ENCODE measurements at regions not wholly inside any gene's neighbourhood (a gene's known extent, or its start where the extent isn't known, plus 50 kb on each side); places are given as distances from the start of the nearest gene placed in this dataset.

DNA sequence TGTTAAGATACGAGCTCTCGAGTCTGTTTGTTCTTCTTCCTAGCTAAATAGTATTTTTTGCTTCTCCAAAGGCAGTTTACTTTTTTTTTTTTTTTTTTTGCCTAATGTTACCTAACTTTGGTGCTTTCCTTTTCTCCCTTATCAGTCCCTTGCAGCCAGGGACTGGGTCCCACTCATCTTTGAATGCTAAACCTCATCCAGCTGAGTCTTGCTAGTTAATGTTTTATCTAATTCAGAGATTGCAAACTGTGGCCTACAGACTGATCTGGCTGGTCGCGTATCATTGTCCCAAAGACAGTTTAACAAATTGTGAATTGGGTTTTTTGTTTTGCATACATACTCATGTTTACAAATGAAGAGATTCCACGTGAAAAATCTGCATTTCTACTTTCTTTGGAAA lies 95.7 kb upstream of the EFNA5 start:
- no peak overlapping the region for H3K27ac Mint-ChIP-seq (ENCODE audit: unreplicated experiment)
- no peaks in the 10 kb centered on the region for H3K9me3 Mint-ChIP-seq (ENCODE audit: unreplicated experiment)
- H3K36me3 Mint-ChIP-seq (ENCODE audit: low read depth, unreplicated experiment), result no peaks in the 10 kb centered on the region
- DNase-seq (ENCODE audit: low spot score), result no peak
- peaks cover 4% of the 10 kb centered on the region for H3K4me1 Mint-ChIP-seq (ENCODE audit: unreplicated experiment)
- no peaks in the 10 kb centered on the region for H3K27me3 Mint-ChIP-seq (ENCODE audit: unreplicated experiment)
- TF ChIP-seq, protein P1, sequence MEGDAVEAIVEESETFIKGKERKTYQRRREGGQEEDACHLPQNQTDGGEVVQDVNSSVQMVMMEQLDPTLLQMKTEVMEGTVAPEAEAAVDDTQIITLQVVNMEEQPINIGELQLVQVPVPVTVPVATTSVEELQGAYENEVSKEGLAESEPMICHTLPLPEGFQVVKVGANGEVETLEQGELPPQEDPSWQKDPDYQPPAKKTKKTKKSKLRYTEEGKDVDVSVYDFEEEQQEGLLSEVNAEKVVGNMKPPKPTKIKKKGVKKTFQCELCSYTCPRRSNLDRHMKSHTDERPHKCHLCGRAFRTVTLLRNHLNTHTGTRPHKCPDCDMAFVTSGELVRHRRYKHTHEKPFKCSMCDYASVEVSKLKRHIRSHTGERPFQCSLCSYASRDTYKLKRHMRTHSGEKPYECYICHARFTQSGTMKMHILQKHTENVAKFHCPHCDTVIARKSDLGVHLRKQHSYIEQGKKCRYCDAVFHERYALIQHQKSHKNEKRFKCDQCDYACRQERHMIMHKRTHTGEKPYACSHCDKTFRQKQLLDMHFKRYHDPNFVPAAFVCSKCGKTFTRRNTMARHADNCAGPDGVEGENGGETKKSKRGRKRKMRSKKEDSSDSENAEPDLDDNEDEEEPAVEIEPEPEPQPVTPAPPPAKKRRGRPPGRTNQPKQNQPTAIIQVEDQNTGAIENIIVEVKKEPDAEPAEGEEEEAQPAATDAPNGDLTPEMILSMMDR (IDR thresholded peaks at IDR 0.05; ENCODE audit: unreplicated experiment), result no peak
- H3K4me3 Mint-ChIP-seq (ENCODE audit: unreplicated experiment), result no peak overlapping the region

DNA sequence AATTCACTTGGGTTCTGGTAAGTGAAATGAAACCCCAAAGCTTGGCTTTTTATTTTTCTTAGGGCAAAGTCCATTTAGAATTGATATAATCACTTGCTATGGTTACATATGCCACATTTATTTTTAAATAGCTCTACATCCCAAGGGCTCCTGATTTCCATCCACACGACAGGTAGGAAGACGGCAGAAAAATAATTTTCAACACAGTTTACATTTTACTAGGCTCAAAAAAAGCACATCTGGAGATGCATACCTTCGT lies 95.0 kb upstream of the EFNA5 start:
- no peaks in the 10 kb centered on the region for H3K27me3 Mint-ChIP-seq (ENCODE audit: unreplicated experiment)
- no peak overlapping the region for H3K27ac Mint-ChIP-seq (ENCODE audit: unreplicated experiment)
- H3K4me1 Mint-ChIP-seq (ENCODE audit: unreplicated experiment), result peaks cover 4% of the 10 kb centered on the region
- TF ChIP-seq, protein P1 (IDR thresholded peaks at IDR 0.05; ENCODE audit: unreplicated experiment), result no peak
- no peak overlapping the region for H3K4me3 Mint-ChIP-seq (ENCODE audit: unreplicated experiment)
- no peaks in the 10 kb centered on the region for H3K36me3 Mint-ChIP-seq (ENCODE audit: low read depth, unreplicated experiment)
- DNase-seq (ENCODE audit: low spot score), result no peak
- H3K9me3 Mint-ChIP-seq (ENCODE audit: unreplicated experiment), result no peaks in the 10 kb centered on the region

DNA sequence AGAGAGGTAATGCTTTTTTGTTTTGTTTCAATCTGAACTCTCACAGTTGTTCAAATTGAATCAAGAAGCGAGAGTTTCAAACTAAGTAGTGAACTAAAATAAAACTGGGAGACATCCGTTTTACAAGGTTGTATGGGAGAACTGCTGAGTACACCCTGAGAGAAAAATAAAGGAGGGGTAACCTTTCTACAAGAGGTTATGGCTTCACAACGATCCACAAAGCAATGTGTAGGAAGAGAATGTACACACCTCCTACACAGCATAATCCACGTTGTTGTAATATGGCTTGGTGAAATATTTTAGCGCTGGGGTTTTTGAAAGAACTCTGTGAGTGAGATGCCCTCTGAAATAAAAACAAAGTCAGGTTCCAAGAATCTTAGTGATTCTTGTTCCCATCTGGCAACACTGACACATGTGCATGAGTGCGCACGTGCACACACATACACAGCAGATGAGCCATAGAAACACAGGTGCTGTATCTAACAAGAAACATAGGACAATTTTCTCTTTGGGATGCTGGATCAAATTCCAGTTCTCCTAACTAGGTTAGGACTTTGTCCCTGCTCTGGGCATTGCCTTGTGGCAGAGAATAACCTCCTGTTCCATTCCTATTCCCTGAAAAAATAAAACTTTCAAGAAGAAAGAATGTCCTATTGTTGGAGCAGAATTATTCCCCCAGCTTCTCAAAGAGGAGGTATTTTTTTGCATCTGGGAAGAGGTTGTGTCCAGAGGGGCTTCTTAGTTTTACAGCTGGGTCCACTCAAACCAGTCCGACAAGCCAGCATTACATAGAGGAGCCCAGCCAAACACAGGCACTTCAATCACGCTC lies 94.5 kb upstream of the EFNA5 start:
- H3K4me1 Mint-ChIP-seq (ENCODE audit: unreplicated experiment), result peaks cover 4% of the 10 kb centered on the region
- H3K36me3 Mint-ChIP-seq (ENCODE audit: low read depth, unreplicated experiment), result no peaks in the 10 kb centered on the region
- no peak overlapping the region for H3K27ac Mint-ChIP-seq (ENCODE audit: unreplicated experiment)
- TF ChIP-seq, protein P1 (IDR thresholded peaks at IDR 0.05; ENCODE audit: unreplicated experiment), result no peak
- H3K9me3 Mint-ChIP-seq (ENCODE audit: unreplicated experiment), result no peaks in the 10 kb centered on the region
- no peak overlapping the region for H3K4me3 Mint-ChIP-seq (ENCODE audit: unreplicated experiment)
- no peaks in the 10 kb centered on the region for H3K27me3 Mint-ChIP-seq (ENCODE audit: unreplicated experiment)
- no peak for DNase-seq (ENCODE audit: low spot score)

DNA sequence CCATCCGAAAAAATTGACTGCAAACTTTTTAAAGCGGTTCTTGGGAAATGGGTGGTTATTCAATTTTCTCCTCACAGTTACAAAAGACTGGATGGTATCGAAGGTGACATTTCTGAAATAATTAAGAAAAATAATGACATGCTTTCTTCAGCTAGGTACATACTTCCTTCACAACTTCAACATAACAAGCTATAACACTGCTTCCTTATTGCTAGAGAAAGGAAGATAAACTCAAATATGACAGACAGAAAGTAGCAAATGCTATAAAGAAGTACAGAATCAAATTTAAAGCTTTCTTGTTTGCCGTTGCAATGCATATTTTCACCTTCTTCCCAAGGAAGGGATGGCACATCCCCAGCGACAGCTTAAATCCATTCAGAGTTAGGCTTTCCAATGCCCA lies 93.5 kb upstream of the EFNA5 start:
- Mint-ChIP-seq H3K4me1 (ENCODE audit: unreplicated experiment) (peaks cover 4% of the 10 kb centered on the region), H3K4me3 (ENCODE audit: unreplicated experiment) (no peak overlapping the region), H3K27ac (ENCODE audit: unreplicated experiment) (no peak overlapping the region), H3K9me3 (ENCODE audit: unreplicated experiment) (no peaks in the 10 kb centered on the region), H3K36me3 (ENCODE audit: low read depth, unreplicated experiment) (no peaks in the 10 kb centered on the region), H3K27me3 (ENCODE audit: unreplicated experiment) (no peaks in the 10 kb centered on the region)
- no peak for DNase-seq (ENCODE audit: low spot score)
- TF ChIP-seq, protein P1 (IDR thresholded peaks at IDR 0.05; ENCODE audit: unreplicated experiment), result no peak

DNA sequence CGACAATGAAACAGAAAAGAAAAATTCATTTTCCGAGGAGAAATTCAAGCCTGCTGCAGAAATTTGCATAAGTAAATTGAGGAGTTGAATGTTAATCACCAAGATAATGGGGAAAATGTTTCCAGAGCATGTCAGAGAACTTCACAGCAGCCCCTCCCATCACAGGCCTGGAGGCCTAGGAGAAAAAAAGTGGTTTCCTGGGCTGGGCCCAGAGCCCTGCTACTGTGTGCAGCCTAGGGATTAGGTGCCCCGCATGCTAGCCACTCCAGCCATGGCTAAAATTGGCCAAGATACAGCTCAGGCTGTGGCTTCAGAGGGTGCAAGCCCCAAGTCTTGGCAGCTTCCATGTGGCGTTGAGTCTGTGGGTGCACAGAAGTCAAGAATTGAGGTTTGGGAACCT lies 82.7 kb upstream of the EFNA5 start:
- H3K4me3 Mint-ChIP-seq (ENCODE audit: unreplicated experiment), result no peak overlapping the region
- H3K9me3 Mint-ChIP-seq (ENCODE audit: unreplicated experiment), result no peaks in the 10 kb centered on the region
- no peak overlapping the region for H3K27ac Mint-ChIP-seq (ENCODE audit: unreplicated experiment)
- DNase-seq (ENCODE audit: low spot score), result no peak
- H3K4me1 Mint-ChIP-seq (ENCODE audit: unreplicated experiment), result no peaks in the 10 kb centered on the region
- H3K36me3 Mint-ChIP-seq (ENCODE audit: low read depth, unreplicated experiment), result no peaks in the 10 kb centered on the region
- TF ChIP-seq, protein P1 (IDR thresholded peaks at IDR 0.05; ENCODE audit: unreplicated experiment), result no peak
- H3K27me3 Mint-ChIP-seq (ENCODE audit: unreplicated experiment), result peaks cover 1% of the 10 kb centered on the region
